SH-SY5Y (cell line): ENCODE measurements at regions not wholly inside any gene's neighbourhood (a gene's known extent, or its start where the extent isn't known, plus 50 kb on each side); places are given as distances from the start of the nearest gene placed in this dataset.

ENCODE experiments used
- GATA2 ChIP-seq: IDR thresholded peaks from 2 replicates; pipeline ENCODE4 v1.6.1; 2011; ENCODE audit warnings: mild to moderate bottlenecking, low read depth, low read length
- GATA3 ChIP-seq: IDR thresholded peaks from 2 replicates; pipeline ENCODE4 v1.6.1; 2011; ENCODE audit warnings: low read depth, mild to moderate bottlenecking, low read length, moderate library complexity

DNA sequence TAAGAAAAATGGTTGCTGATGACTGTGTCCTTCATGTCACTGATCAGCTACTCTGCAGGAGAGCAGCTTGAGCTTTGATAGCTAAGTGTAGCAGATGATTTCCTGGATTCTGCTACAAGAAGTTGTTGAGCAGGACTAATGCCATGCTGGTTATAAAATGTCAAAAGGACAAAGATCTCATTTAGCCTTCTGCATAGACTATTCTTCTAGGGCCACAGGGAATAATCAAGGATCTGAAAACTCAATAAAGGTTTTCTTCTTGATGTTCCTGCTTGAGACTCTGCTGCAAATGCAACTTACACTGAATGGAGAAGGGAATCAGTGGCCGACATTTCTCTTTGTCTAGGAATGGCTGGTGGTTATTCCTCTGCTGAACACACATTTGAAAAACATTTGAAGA is 360.3 kb upstream of the PTCHD4 start:
- no peak for TF ChIP-seq GATA2
- no peak for TF ChIP-seq GATA3

DNA sequence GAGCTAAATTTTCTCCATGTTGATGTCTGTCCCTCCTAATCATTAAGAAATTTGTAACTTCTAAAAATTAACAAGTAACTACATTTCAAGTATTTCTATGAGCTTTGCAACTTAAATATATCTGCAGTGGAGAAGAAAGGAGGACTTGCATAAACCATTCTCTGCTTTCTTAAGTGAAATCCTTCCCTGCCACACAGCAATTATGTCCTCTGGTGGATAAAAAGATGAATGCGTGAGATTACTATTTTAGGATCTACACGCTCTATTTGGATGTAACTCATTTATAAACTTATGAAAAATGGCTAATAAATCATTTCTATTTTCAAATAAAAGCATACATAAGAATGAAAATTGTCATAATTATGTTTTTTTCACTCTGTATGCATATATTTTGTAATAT is 338.0 kb upstream of the PTCHD4 start:
- TF ChIP-seq GATA2, result no peak
- TF ChIP-seq GATA3, result no peak

DNA sequence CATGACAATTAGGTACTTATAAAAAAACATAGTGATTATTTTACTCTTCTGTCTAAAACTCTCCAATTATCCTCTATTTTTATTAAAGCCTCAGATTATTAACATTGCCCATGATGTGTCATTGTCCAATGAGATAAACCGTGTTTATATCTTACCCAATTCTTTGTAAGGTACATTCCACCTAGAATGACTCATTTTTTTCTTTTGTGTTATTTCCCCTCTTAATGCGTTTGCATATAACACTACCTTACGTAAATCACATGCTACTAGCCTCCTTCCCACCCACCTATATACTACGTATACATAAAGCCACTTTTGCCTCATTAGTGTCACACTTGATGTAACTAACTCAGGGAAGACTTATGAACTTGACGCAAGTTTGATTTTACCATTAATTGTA is 336.3 kb upstream of the PTCHD4 start:
- TF ChIP-seq GATA2 (no peak), GATA3 (no peak)

DNA sequence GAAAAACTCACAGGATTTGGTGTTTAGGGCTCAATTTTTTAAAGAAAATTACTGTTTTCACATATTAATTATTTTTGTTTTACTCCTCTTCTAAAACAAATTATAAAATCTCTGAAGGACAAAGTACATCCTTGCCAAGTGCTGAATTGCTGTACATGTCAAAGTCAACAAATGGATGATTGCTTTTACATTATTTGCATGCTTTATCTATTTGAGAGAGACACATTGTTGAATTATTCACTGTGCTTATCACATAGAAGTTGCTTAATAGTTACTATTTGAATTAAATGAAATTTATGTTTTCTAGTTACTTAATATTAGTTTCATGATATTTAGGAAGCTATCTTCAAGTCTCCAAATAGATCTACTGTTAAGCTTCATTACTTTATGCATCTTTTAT is 318.6 kb upstream of the PTCHD4 start:
- TF ChIP-seq GATA2, result no peak
- TF ChIP-seq GATA3, result no peak

- TF ChIP-seq GATA3, result no peak
Observed at GRCh38 chr6:48429021-48429420, 318.0 kb upstream of the PTCHD4 start.

- TF ChIP-seq GATA2 (no peak), GATA3 (no peak)
Observed at GRCh38 chr6:48426636-48427035, 315.6 kb upstream of the PTCHD4 start.

DNA sequence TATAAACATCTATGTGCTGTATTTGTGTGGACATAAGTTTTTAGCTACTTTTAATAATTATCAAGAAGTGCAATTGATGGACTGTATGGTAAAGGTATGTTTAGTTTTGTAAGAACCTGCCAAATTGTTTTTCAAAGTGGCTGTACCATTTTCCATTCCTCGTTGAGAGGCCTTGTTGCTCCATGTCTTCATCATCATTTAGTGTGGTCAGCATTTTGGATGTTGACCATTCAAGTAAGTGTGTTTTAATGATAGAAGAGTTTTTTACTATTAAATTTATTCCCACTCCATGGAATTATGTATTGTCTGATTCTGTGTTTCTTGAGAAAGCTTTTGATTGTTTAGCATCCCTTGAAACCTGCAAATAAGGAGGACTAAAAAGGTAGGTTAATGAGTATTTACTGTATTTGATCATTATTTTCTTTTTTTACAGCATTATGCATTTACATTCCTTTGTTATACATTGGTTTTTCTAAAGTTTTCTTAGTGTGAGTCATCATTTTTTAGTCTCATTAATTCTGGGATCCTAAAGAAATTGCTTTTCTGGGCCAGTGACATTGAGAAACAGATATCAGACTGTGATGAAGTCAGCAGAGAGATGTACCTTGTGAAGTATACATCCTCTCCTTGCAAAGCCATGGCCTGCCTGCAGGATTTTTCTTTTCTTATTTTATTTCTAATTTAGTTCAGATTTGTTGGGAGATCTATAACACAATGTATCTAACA is 312.8 kb upstream of the PTCHD4 start:
- no peak for TF ChIP-seq GATA2
- no peak for TF ChIP-seq GATA3

- no peak for TF ChIP-seq GATA3
- no peak for TF ChIP-seq GATA2
Observed at GRCh38 chr6:48419992-48420391, 309.0 kb upstream of the PTCHD4 start.

DNA sequence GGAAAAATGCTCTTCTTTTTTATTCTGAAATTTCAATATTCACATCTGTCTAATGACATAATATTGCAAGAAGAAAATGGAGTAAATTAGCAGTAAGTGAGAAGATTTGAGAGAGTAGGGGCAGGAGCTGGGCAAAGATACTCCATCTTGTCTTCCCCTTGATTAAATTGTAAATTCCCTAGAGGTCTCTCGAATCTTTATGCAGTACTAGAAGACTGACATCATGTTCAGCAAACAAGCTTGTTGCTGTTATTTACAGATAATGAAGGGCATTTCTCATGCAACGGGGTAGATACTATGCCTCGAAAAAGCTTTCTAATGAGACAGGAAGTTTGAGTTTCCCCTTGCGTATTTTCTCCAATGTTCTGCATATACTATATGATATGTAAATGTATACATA is 306.9 kb upstream of the PTCHD4 start:
- TF ChIP-seq GATA2 (no peak), GATA3 (no peak)

DNA sequence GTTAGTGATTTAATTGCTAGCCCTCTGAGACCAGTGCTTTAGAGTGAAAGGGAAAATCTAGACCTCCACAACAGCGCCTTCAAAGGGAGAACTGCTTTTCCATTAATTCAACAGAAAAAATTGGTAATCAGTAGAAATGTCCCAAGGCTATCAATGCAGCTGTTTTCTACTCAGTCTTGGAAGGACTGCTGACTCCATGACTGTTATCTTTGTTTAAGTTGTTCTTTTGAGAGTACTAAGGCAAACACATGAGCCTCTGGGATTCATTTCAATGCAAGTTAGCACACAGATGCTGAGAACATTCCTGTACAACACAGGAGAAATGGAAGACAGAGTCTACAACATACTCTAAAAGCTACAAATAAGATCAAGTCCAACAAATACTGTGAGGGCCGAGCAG is 301.7 kb upstream of the PTCHD4 start:
- TF ChIP-seq GATA2 (no peak), GATA3 (no peak)

DNA sequence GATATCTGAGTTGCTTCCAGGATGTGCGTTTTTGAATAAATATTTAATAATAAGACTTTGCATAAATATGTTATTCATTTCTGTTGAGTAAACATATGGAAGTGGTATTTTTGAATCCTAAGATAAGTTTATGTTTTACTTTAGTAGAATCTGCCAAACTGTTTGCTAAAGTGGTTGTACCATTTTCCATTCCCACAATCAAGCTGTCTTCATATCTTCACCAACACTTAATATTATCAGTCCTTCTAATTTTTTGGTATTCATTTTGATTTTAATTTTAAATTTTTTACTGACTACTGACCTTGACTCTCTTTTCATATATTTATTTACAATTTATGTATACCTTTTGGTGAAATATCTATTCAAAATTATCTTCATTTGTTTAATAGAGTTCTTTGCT is 293.9 kb upstream of the PTCHD4 start:
- TF ChIP-seq GATA3 (no peak), GATA2 (no peak)

DNA sequence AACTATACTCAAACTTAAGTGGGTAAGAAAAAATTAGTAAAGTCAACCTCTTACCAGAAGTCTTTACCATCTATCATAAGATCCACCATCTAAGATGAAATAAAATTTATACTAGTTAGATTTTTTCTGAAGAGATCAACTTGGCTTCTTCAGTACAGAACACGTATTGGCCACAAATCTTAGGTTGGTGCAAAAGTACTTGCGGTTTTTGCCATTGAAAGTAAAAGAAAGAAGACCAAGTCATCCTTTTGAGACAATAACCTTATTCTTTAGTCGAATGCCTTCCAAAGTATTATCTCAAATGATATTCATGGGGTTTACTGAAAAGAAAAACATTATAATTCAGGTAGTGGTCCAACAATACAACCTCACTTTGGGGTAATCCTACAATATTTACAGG is 292.6 kb upstream of the PTCHD4 start:
- TF ChIP-seq GATA3 (no peak), GATA2 (no peak)

DNA sequence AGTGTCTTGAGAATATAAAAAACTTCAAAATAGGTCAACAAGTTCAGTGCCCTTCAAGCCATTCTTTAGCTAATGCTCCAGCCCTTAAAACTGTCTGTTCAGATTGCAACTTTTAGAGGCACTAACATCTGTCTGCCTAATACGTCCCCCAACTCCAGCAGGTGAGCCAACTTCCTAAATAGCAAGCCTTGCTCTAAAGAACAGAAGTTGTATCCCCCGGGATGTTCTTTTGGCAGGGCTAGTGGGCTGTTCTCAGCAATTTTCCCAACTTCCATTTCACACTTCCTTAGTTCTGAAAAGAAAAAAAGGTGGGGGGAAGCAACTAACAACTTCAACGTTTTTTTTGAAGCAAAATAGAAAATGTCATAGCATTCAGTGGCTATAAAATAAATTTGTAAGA is 290.0 kb upstream of the PTCHD4 start:
- TF ChIP-seq GATA3 (no peak), GATA2 (no peak)

GRCh38 chr6:48397887-48398286 is 286.9 kb upstream of the PTCHD4 start:
- no peak for TF ChIP-seq GATA3
- no peak for TF ChIP-seq GATA2

- no peak for TF ChIP-seq GATA3
- TF ChIP-seq GATA2, result no peak
Observed at GRCh38 chr6:48389146-48390043, 278.4 kb upstream of the PTCHD4 start.

- TF ChIP-seq GATA2 (no peak), GATA3 (no peak)
Observed at GRCh38 chr6:48388044-48388443, 277.0 kb upstream of the PTCHD4 start.
